ENCODE measurements at regions not wholly inside any gene's neighbourhood (a gene's known extent, or its start where the extent isn't known, plus 50 kb on each side); places are given as distances from the start of the nearest gene placed in this dataset.

DNA sequence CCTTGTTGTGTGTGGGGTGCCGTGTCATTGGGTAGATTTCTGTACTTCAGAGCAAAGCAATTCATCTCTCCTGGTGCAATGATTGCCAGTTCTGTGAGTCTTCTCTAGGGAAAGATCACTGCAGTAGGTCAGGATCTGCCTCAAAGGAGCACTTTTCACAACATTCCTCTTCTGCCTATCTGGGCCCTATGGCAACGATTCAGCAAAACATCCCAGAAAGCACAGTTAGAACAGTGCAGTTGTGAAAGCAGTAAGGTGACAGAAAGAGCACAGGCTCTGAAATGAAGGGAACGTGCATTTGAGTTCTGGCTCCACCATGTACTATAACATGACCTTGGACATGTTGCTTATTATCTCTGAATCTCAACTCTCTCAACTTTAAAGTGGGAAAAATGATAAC is 178.5 kb upstream of the N4BP1 start:
- peaks cover 0 to 8% (median 6%) of the 10 kb centered on the region in 8 donors for H3K9me3 Mint-ChIP-seq
- H3K27ac Mint-ChIP-seq, result no peak overlapping the region
- no peaks in the 10 kb centered on the region for H3K4me1 ChIP-seq (ENCODE audit: insufficient read depth, low read length)
- no peak overlapping the region for H3K4me3 ChIP-seq (ENCODE audit: low read length in 2 of 2)
- no peaks in the 10 kb centered on the region for H3K27me3 ChIP-seq (ENCODE audit: insufficient read depth, low read length)
- no peaks in the 10 kb centered on the region for H3K36me3 ChIP-seq (ENCODE audit: insufficient read depth, low read length)
- H3K4me3 Mint-ChIP-seq, result no peak overlapping the region
- no peaks in the 10 kb centered on the region for H3K4me1 Mint-ChIP-seq
- H3K9me3 ChIP-seq (ENCODE audit: control insufficient read depth in 1 of 2, low read length in 2 of 2), result no peaks in the 10 kb centered on the region
- H3K27ac ChIP-seq (ENCODE audit: low read depth, low read length), result no peak overlapping the region
- peaks cover 2 to 3% of the 10 kb centered on the region in 2 donors for H3K27me3 Mint-ChIP-seq
- H3K36me3 Mint-ChIP-seq, result no peaks in the 10 kb centered on the region
- CTCF ChIA-PET (ENCODE audit: partially characterized antibody), result no interaction called here
- no peak for DNase-seq
- intact Hi-C loops (cut with micrococcal nuclease), result no loop called here
- POLR2A ChIA-PET (ENCODE audit: partially characterized antibody), result no interaction called here

- H3K27ac Mint-ChIP-seq, result no peak overlapping the region
- H3K9me3 Mint-ChIP-seq, result peaks cover 0 to 18% (median 6%) of the 10 kb centered on the region in 8 donors
- no peaks in the 10 kb centered on the region for H3K4me1 Mint-ChIP-seq
- H3K27ac ChIP-seq (ENCODE audit: low read depth, low read length), result no peak overlapping the region
- ChIA-PET POLR2A (ENCODE audit: partially characterized antibody) (no interaction called here), CTCF (ENCODE audit: partially characterized antibody) (no interaction called here)
- H3K36me3 ChIP-seq (ENCODE audit: insufficient read depth, low read length), result no peaks in the 10 kb centered on the region
- H3K36me3 Mint-ChIP-seq, result no peaks in the 10 kb centered on the region
- DNase-seq, result no peak
- no peaks in the 10 kb centered on the region for H3K27me3 ChIP-seq (ENCODE audit: insufficient read depth, low read length)
- H3K27me3 Mint-ChIP-seq, result peaks cover 3 to 6% of the 10 kb centered on the region in 2 donors
- H3K4me1 ChIP-seq (ENCODE audit: insufficient read depth, low read length), result no peaks in the 10 kb centered on the region
- no peaks in the 10 kb centered on the region for H3K9me3 ChIP-seq (ENCODE audit: control insufficient read depth in 1 of 2, low read length in 2 of 2)
- no peak overlapping the region for H3K4me3 Mint-ChIP-seq
- intact Hi-C loops (cut with micrococcal nuclease), result no loop called here
- H3K4me3 ChIP-seq (ENCODE audit: low read length in 2 of 2), result no peak overlapping the region
These were observed 135.6 kb upstream of the N4BP1 start for GRCh38 chr16:48745541-48745940.

DNA sequence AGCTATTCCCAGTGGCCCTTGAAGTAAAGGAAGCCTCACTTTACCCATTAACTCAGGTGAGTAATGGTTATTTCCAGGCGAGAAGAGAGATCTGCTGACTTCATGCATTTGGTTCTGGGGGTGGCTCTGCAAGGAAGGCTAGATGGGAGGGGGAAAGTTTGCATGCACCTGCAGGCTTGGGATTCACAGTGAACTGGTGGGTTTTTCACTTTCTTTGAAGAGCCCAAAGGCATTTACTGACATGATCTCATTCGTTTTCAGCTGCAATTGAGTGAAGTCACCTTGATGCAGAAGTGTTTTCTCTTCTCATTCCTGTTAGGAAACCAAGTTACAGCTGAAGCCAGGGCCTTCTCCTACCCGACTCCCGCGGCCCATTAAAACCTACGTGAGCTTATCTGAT is 131.0 kb upstream of the N4BP1 start:
- Mint-ChIP-seq H3K27me3 (peaks cover 1 to 2% of the 10 kb centered on the region in 2 donors), H3K4me1 (no peaks in the 10 kb centered on the region), H3K9me3 (peaks cover 0 to 10% (median 3%) of the 10 kb centered on the region in 8 donors), H3K36me3 (no peaks in the 10 kb centered on the region), H3K27ac (no peak overlapping the region), H3K4me3 (no peak overlapping the region)
- H3K27ac ChIP-seq (ENCODE audit: low read depth, low read length), result no peak overlapping the region
- ChIA-PET POLR2A (ENCODE audit: partially characterized antibody) (no interaction called here), CTCF (ENCODE audit: partially characterized antibody) (no interaction called here)
- H3K36me3 ChIP-seq (ENCODE audit: insufficient read depth, low read length), result no peaks in the 10 kb centered on the region
- no peak overlapping the region for H3K4me3 ChIP-seq (ENCODE audit: low read length in 2 of 2)
- no peaks in the 10 kb centered on the region for H3K9me3 ChIP-seq (ENCODE audit: control insufficient read depth in 1 of 2, low read length in 2 of 2)
- no peaks in the 10 kb centered on the region for H3K4me1 ChIP-seq (ENCODE audit: insufficient read depth, low read length)
- no peaks in the 10 kb centered on the region for H3K27me3 ChIP-seq (ENCODE audit: insufficient read depth, low read length)
- intact Hi-C loops (cut with micrococcal nuclease), result no loop called here
- DNase-seq, result no peak

- ChIA-PET POLR2A (ENCODE audit: partially characterized antibody) (no interaction called here), CTCF (ENCODE audit: partially characterized antibody) (no interaction called here)
- no peaks in the 10 kb centered on the region for H3K27me3 ChIP-seq (ENCODE audit: insufficient read depth, low read length)
- no peak overlapping the region for H3K27ac ChIP-seq (ENCODE audit: low read depth, low read length)
- no peaks in the 10 kb centered on the region for H3K9me3 ChIP-seq (ENCODE audit: control insufficient read depth in 1 of 2, low read length in 2 of 2)
- Mint-ChIP-seq H3K27ac (no peak overlapping the region), H3K9me3 (peaks cover 0 to 4% (median under 1%) of the 10 kb centered on the region in 8 donors), H3K4me3 (no peak overlapping the region), H3K27me3 (peaks cover 0 to 4% of the 10 kb centered on the region in 2 donors), H3K4me1 (no peaks in the 10 kb centered on the region), H3K36me3 (no peaks in the 10 kb centered on the region)
- no peaks in the 10 kb centered on the region for H3K4me1 ChIP-seq (ENCODE audit: insufficient read depth, low read length)
- no peaks in the 10 kb centered on the region for H3K36me3 ChIP-seq (ENCODE audit: insufficient read depth, low read length)
- intact Hi-C loops (cut with micrococcal nuclease), result no loop called here
- no peak for DNase-seq
- H3K4me3 ChIP-seq (ENCODE audit: low read length in 2 of 2), result no peak overlapping the region
These were observed 124.2 kb upstream of the N4BP1 start for GRCh38 chr16:48734220-48734619.

DNA sequence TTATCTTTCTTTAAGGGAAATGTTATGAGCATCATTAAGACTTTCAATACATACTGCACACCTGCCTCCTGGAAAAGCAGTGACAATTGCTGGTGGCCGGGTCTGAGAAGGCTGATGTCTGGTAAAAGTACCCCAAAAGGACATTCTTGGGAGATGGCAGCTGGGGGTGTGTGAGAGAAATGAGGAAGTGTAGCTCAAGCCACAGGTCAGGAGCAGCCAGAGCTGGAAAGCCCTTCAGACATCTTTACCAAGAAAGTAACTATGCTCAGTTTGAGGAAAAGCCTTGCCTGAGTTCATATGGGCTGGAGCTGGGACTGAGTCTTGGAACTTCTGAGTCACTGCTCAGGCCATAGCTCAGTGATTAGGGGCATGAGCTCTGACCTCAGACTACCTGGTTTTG is 94.7 kb upstream of the N4BP1 start:
- Histone ChIP-seq H3K27ac (ENCODE audit: low read depth, low read length) (no peak overlapping the region), H3K4me3 (ENCODE audit: low read length in 2 of 2) (no peak overlapping the region), H3K27me3 (ENCODE audit: insufficient read depth, low read length) (no peaks in the 10 kb centered on the region), H3K4me1 (ENCODE audit: insufficient read depth, low read length) (no peaks in the 10 kb centered on the region), H3K9me3 (ENCODE audit: control insufficient read depth in 1 of 2, low read length in 2 of 2) (no peaks in the 10 kb centered on the region), H3K36me3 (ENCODE audit: insufficient read depth, low read length) (no peaks in the 10 kb centered on the region)
- peaks cover 4 to 8% of the 10 kb centered on the region in 2 donors for H3K27me3 Mint-ChIP-seq
- H3K4me1 Mint-ChIP-seq, result no peaks in the 10 kb centered on the region
- DNase-seq, result no peak
- H3K9me3 Mint-ChIP-seq, result peaks cover 0 to 6% (median 2%) of the 10 kb centered on the region in 8 donors
- intact Hi-C loops (cut with micrococcal nuclease), result no loop called here
- POLR2A ChIA-PET (ENCODE audit: partially characterized antibody), result no interaction called here
- H3K27ac Mint-ChIP-seq, result no peak overlapping the region
- H3K4me3 Mint-ChIP-seq, result no peak overlapping the region
- CTCF ChIA-PET (ENCODE audit: partially characterized antibody), result no interaction called here
- H3K36me3 Mint-ChIP-seq, result no peaks in the 10 kb centered on the region

DNA sequence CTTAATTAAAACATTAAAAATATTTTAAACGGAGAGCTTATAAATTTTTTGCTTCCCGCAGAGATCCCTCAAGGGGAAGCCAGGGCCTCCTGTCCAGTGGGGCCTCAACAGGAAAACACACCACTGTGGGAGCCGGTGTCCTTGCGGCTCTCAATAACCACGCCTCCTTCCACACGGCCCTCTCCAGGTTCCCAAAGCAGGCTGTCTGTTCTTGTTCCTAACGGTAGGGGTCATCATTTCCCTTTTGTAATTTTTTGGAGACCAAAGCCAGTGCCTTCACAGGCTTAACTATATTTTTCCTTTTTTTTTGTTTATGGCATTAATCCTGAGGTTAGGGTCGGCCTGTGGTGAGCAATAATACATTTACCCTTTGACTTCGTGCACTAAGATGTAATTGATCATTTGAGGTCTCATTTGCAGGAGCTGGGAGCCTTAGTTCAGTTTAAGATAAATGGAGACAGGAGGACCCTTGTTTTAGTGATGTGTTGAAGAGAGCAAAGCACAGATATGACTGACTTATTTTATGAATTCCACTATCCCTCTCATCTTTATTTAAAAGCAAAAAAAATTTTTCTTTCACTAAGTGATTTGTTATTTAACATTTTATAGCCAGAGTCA is 77.5 kb upstream of the N4BP1 start:
- Mint-ChIP-seq H3K4me3 (no peak overlapping the region), H3K9me3 (no peaks in the 10 kb centered on the region), H3K36me3 (no peaks in the 10 kb centered on the region), H3K4me1 (peaks cover 0 to 3% (median under 1%) of the 10 kb centered on the region in 4 donors), H3K27ac (no peak overlapping the region), H3K27me3 (peaks cover 7 to 19% of the 10 kb centered on the region in 2 donors)
- Histone ChIP-seq H3K9me3 (ENCODE audit: control insufficient read depth in 1 of 2, low read length in 2 of 2) (no peaks in the 10 kb centered on the region), H3K27me3 (ENCODE audit: insufficient read depth, low read length) (no peaks in the 10 kb centered on the region), H3K4me3 (ENCODE audit: low read length in 2 of 2) (no peak overlapping the region), H3K4me1 (ENCODE audit: insufficient read depth, low read length) (no peaks in the 10 kb centered on the region), H3K27ac (ENCODE audit: low read depth, low read length) (no peak overlapping the region), H3K36me3 (ENCODE audit: insufficient read depth, low read length) (no peaks in the 10 kb centered on the region)
- peak in 3 of 5 donors; percentile 4 to 8 (median 5) for DNase-seq
- ChIA-PET POLR2A (ENCODE audit: partially characterized antibody) (no interaction called here), CTCF (ENCODE audit: partially characterized antibody) (interaction anchor here (0.9 kb wide), 1 partner anchor 8 kb away, joined by 3 read pairs; no protein-coding TSS in a partner anchor)
- intact Hi-C loops (cut with micrococcal nuclease), result loop anchor here (5.0 kb wide), 1 partner anchor 665 kb away; no protein-coding TSS in a partner anchor

DNA sequence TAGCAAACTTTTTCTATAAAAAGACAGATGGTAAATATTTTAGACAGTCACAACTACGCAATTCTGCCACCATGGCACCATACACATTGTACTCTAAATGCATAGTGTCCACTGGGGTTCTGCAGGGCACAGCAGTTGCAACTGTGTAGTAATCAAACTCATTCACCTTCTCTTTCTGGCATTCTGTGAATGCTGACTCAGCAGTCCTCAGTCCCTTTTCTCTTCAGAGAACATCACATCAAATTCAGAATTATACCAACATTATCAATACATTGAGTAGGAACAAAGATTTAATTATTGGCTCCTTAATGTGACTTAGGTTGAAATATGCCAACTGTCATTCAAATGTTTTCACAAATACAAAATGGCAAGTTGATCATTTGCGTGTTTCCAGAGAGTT is 74.2 kb upstream of the N4BP1 start:
- no peaks in the 10 kb centered on the region for H3K4me1 ChIP-seq (ENCODE audit: insufficient read depth, low read length)
- peaks cover 0 to 3% (median under 1%) of the 10 kb centered on the region in 4 donors for H3K4me1 Mint-ChIP-seq
- no peaks in the 10 kb centered on the region for H3K9me3 ChIP-seq (ENCODE audit: control insufficient read depth in 1 of 2, low read length in 2 of 2)
- no peak for DNase-seq
- peaks cover 13 to 26% of the 10 kb centered on the region in 2 donors for H3K27me3 Mint-ChIP-seq
- CTCF ChIA-PET (ENCODE audit: partially characterized antibody), result no interaction called here
- H3K4me3 Mint-ChIP-seq, result no peak overlapping the region
- H3K9me3 Mint-ChIP-seq, result peaks cover 0 to 5% (median 0%) of the 10 kb centered on the region in 8 donors
- no peaks in the 10 kb centered on the region for H3K36me3 Mint-ChIP-seq
- H3K27me3 ChIP-seq (ENCODE audit: insufficient read depth, low read length), result no peaks in the 10 kb centered on the region
- no peaks in the 10 kb centered on the region for H3K36me3 ChIP-seq (ENCODE audit: insufficient read depth, low read length)
- intact Hi-C loops (cut with micrococcal nuclease), result no loop called here
- H3K27ac ChIP-seq (ENCODE audit: low read depth, low read length), result no peak overlapping the region
- no peak overlapping the region for H3K4me3 ChIP-seq (ENCODE audit: low read length in 2 of 2)
- POLR2A ChIA-PET (ENCODE audit: partially characterized antibody), result no interaction called here
- H3K27ac Mint-ChIP-seq, result no peak overlapping the region

All from CD4-positive, alpha-beta memory T cell (primary cell).